ENCODE measurements at regions not wholly inside any gene's neighbourhood (a gene's known extent, or its start where the extent isn't known, plus 50 kb on each side); places are given as distances from the start of the nearest gene placed in this dataset.

GRCh38 chr16:63416712-63417111, 1380.5 kb upstream of the CDH8 start:
- TF ChIP-seq FOXP2 (optimal IDR thresholded peaks at IDR 0.05; ENCODE audit: borderline replicate concordance, extremely low read depth, extremely low read length, insufficient read depth) = no peak
- no peak for TF ChIP-seq TAF1 (IDR thresholded peaks at IDR 0.05; ENCODE audit: borderline replicate concordance, insufficient read depth, low read length)
- TF ChIP-seq REST (IDR thresholded peaks at IDR 0.05; ENCODE audit: insufficient read depth in 1 of 2, low read depth in 2 of 2, low read length in 2 of 2) = no peak
- no peak for TF ChIP-seq SIN3A (IDR thresholded peaks at IDR 0.05; ENCODE audit: borderline replicate concordance, insufficient read depth, low read length)
- no peak for TF ChIP-seq POLR2AphosphoS5 (IDR thresholded peaks at IDR 0.05; ENCODE audit: low read depth, low read length)

GRCh38 chr16:63415014-63415413, 1378.8 kb upstream of the CDH8 start:
- no peak for TF ChIP-seq FOXP2 (optimal IDR thresholded peaks at IDR 0.05; ENCODE audit: borderline replicate concordance, extremely low read depth, extremely low read length, insufficient read depth)
- no peak for TF ChIP-seq TAF1 (IDR thresholded peaks at IDR 0.05; ENCODE audit: borderline replicate concordance, insufficient read depth, low read length)
- no peak for TF ChIP-seq SIN3A (IDR thresholded peaks at IDR 0.05; ENCODE audit: borderline replicate concordance, insufficient read depth, low read length)
- no peak for TF ChIP-seq POLR2AphosphoS5 (IDR thresholded peaks at IDR 0.05; ENCODE audit: low read depth, low read length)
- TF ChIP-seq REST (IDR thresholded peaks at IDR 0.05; ENCODE audit: insufficient read depth in 1 of 2, low read depth in 2 of 2, low read length in 2 of 2) = no peak

GRCh38 chr16:63410594-63410993, 1374.4 kb upstream of the CDH8 start:
- TF ChIP-seq SIN3A (IDR thresholded peaks at IDR 0.05; ENCODE audit: borderline replicate concordance, insufficient read depth, low read length) = no peak
- no peak for TF ChIP-seq TAF1 (IDR thresholded peaks at IDR 0.05; ENCODE audit: borderline replicate concordance, insufficient read depth, low read length)
- no peak for TF ChIP-seq FOXP2 (optimal IDR thresholded peaks at IDR 0.05; ENCODE audit: borderline replicate concordance, extremely low read depth, extremely low read length, insufficient read depth)
- TF ChIP-seq POLR2AphosphoS5 (IDR thresholded peaks at IDR 0.05; ENCODE audit: low read depth, low read length) = no peak
- TF ChIP-seq REST (IDR thresholded peaks at IDR 0.05; ENCODE audit: insufficient read depth in 1 of 2, low read depth in 2 of 2, low read length in 2 of 2) = no peak

GRCh38 chr16:63403792-63404191, 1367.6 kb upstream of the CDH8 start:
- TF ChIP-seq REST (IDR thresholded peaks at IDR 0.05; ENCODE audit: insufficient read depth in 1 of 2, low read depth in 2 of 2, low read length in 2 of 2) (no peak), POLR2AphosphoS5 (IDR thresholded peaks at IDR 0.05; ENCODE audit: low read depth, low read length) (no peak)

- no peak for TF ChIP-seq REST (IDR thresholded peaks at IDR 0.05; ENCODE audit: insufficient read depth in 1 of 2, low read depth in 2 of 2, low read length in 2 of 2)
- TF ChIP-seq SIN3A (IDR thresholded peaks at IDR 0.05; ENCODE audit: borderline replicate concordance, insufficient read depth, low read length) = no peak
- TF ChIP-seq FOXP2 (optimal IDR thresholded peaks at IDR 0.05; ENCODE audit: borderline replicate concordance, extremely low read depth, extremely low read length, insufficient read depth) = no peak
- TF ChIP-seq POLR2AphosphoS5 (IDR thresholded peaks at IDR 0.05; ENCODE audit: low read depth, low read length) = no peak
Observed at GRCh38 chr16:63385714-63386432, 1349.6 kb upstream of the CDH8 start.

Data from PFSK-1 (cell line).